H9 (cell line): ENCODE measurements at regions not wholly inside any gene's neighbourhood (a gene's known extent, or its start where the extent isn't known, plus 50 kb on each side); places are given as distances from the start of the nearest gene placed in this dataset.

Experiments used
- DNase-seq: peaks from one replicate; pipeline ENCODE4 v3.0.0-alpha.2; 2017
- H2AFZ ChIP-seq: one replicate; pipeline ENCODE4 v1.6.1; 2013; ENCODE audit warnings: mild to moderate bottlenecking, low read length, control low read depth, moderate library complexity
- H2AK5ac ChIP-seq: 2 replicates; pipeline ENCODE4 v1.6.1; 2013; ENCODE audit warnings: low read length, control low read depth, mixed read lengths; ENCODE audit not compliant: insufficient read length
- H2BK120ac ChIP-seq: one replicate; pipeline ENCODE4 v1.6.1; 2013; ENCODE audit warnings: low read depth, mild to moderate bottlenecking, low read length, control low read depth, inconsistent platforms; ENCODE audit not compliant: poor library complexity, severe bottlenecking
- H2BK12ac ChIP-seq: 2 replicates; pipeline ENCODE4 v1.6.1; 2013; ENCODE audit warnings: low read length, control low read depth, mixed read lengths, low read depth; ENCODE audit not compliant: insufficient read length
- H2BK15ac ChIP-seq: 2 replicates; pipeline ENCODE4 v1.6.1; 2013; ENCODE audit warnings: low read depth, low read length, control low read depth
- H2BK20ac ChIP-seq: one replicate; pipeline ENCODE4 v1.6.1; 2013; ENCODE audit warnings: low read depth, mild to moderate bottlenecking, low read length, control low read depth, inconsistent platforms; ENCODE audit not compliant: poor library complexity, severe bottlenecking
- H2BK5ac ChIP-seq: 2 replicates; pipeline ENCODE4 v1.6.1; 2013; ENCODE audit warnings: low read length, control low read depth, mixed read lengths; ENCODE audit not compliant: insufficient read length
- H3K14ac ChIP-seq: 2 replicates; pipeline ENCODE4 v1.6.1; 2013; ENCODE audit warnings: low read length, control low read depth; ENCODE audit not compliant: insufficient read depth
- H3K18ac ChIP-seq: 2 replicates; pipeline ENCODE4 v1.6.1; 2013; ENCODE audit warnings: low read depth, mild to moderate bottlenecking, mixed read lengths, low read length, control low read depth; ENCODE audit not compliant: insufficient read length
- H3K23ac ChIP-seq: 2 replicates; pipeline ENCODE4 v1.6.1; 2013; ENCODE audit warnings: low read length, control low read depth, mixed read lengths, low read depth; ENCODE audit not compliant: insufficient read length
- H3K23me2 ChIP-seq: 2 replicates; pipeline ENCODE4 v1.6.1; 2013; ENCODE audit warnings: low read depth, mild to moderate bottlenecking, mixed read lengths, low read length, control low read depth; ENCODE audit not compliant: insufficient read length, poor library complexity, severe bottlenecking
- H3K27ac ChIP-seq: 2 replicates; pipeline ENCODE4 v1.5.1; 2013; ENCODE audit warnings: low read length, control low read depth, mixed read lengths, low read depth; ENCODE audit not compliant: insufficient read length
- H3K27me3 ChIP-seq: 2 replicates; pipeline ENCODE4 v1.6.1; 2013; ENCODE audit warnings: low read length, control low read depth, inconsistent platforms; ENCODE audit not compliant: insufficient read depth
- H3K4ac ChIP-seq: 2 replicates; pipeline ENCODE4 v1.6.1; 2013; ENCODE audit warnings: low read depth, mild to moderate bottlenecking, control low read depth, inconsistent platforms, low read length, moderate library complexity
- H3K4me1 ChIP-seq: 2 replicates; pipeline ENCODE4 v1.6.1; 2013; ENCODE audit warnings: low read length, control low read depth, inconsistent platforms; ENCODE audit not compliant: insufficient read depth
- H3K4me2 ChIP-seq: 2 replicates; pipeline ENCODE4 v1.6.1; 2013; ENCODE audit warnings: low read length, control low read depth, mixed read lengths; ENCODE audit not compliant: insufficient read length, insufficient read depth
- H3K56ac ChIP-seq: 2 replicates; pipeline ENCODE4 v1.6.1; 2013; ENCODE audit warnings: low read depth, mild to moderate bottlenecking, mixed read lengths, low read length, control low read depth; ENCODE audit not compliant: insufficient read length
- H3K79me1 ChIP-seq: 2 replicates; pipeline ENCODE4 v1.6.1; 2013; ENCODE audit warnings: low read depth, mild to moderate bottlenecking, moderate library complexity, low read length, control low read depth, inconsistent platforms; ENCODE audit not compliant: insufficient read depth, poor library complexity, severe bottlenecking
- H3K79me2 ChIP-seq: 2 replicates; pipeline ENCODE4 v1.6.1; 2013; ENCODE audit warnings: low read length, control low read depth, inconsistent platforms; ENCODE audit not compliant: insufficient read depth
- H3K9ac ChIP-seq: 2 replicates; pipeline ENCODE4 v1.6.1; 2013; ENCODE audit warnings: low read length, control low read depth, mixed read lengths; ENCODE audit not compliant: insufficient read length; ENCODE audit errors: extremely low read depth
- H3K9me3 ChIP-seq: one replicate; pipeline ENCODE4 v1.6.1; 2013; ENCODE audit warnings: low read depth, low read length, inconsistent platforms; ENCODE audit not compliant: control insufficient read depth
- H3T11ph ChIP-seq: one replicate; pipeline ENCODE4 v1.6.1; 2013; ENCODE audit warnings: mild to moderate bottlenecking, low read length, control low read depth, inconsistent platforms
- H4K20me1 ChIP-seq: one replicate; pipeline ENCODE4 v1.6.1; 2013; ENCODE audit not compliant: control insufficient read depth, insufficient read length, insufficient read depth
- H4K5ac ChIP-seq: 2 replicates; pipeline ENCODE4 v1.6.1; 2013; ENCODE audit warnings: low read depth, mild to moderate bottlenecking, mixed read lengths, low read length, control low read depth; ENCODE audit not compliant: insufficient read length
- H4K8ac ChIP-seq: replicated peaks from 2 replicates; pipeline ENCODE4 v1.6.1; 2013; ENCODE audit warnings: low read length, control low read depth, mixed read lengths, low read depth; ENCODE audit not compliant: insufficient read length
- H4K91ac ChIP-seq: 2 replicates; pipeline ENCODE4 v1.6.1; 2013; ENCODE audit warnings: low read depth, mild to moderate bottlenecking, moderate library complexity, mixed read lengths, low read length, control low read depth; ENCODE audit not compliant: insufficient read length
- H3K27ac Mint-ChIP-seq, 3 experiments: 2 replicates in 2 of 3; 3 replicates in 1 of 3; pipeline ENCODE4 v1.8.0; 2020 to 2021; ENCODE audit warnings: mixed read lengths in 3 of 3, mild to moderate bottlenecking in 1 of 3, moderate library complexity in 1 of 3
- H3K27me3 Mint-ChIP-seq: 2 replicates; pipeline ENCODE4 v1.8.0; 2021; ENCODE audit warnings: low read depth, mild to moderate bottlenecking, moderate library complexity, mixed read lengths
- H3K36me3 Mint-ChIP-seq, 3 experiments: 2 replicates in 2 of 3; 3 replicates in 1 of 3; pipeline ENCODE4 v1.8.0; 2020 to 2021; ENCODE audit warnings: low read depth in 3 of 3, mixed read lengths in 3 of 3; ENCODE audit not compliant: insufficient read depth in 1 of 3
- H3K4me1 Mint-ChIP-seq, 2 experiments: 2 replicates each; pipeline ENCODE4 v1.8.0; 2020; ENCODE audit warnings: mixed read lengths in 2 of 2
- H3K4me3 Mint-ChIP-seq, 2 experiments: 2 replicates in 1 of 2; 3 replicates in 1 of 2; pipeline ENCODE4 v1.8.0; 2020 to 2021; ENCODE audit warnings: mild to moderate bottlenecking in 2 of 2, mixed read lengths in 2 of 2, moderate library complexity in 1 of 2
- H3K9me3 Mint-ChIP-seq, 2 experiments: 2 replicates in 1 of 2; 3 replicates in 1 of 2; pipeline ENCODE4 v1.8.0; 2020; ENCODE audit warnings: mild to moderate bottlenecking in 2 of 2, mixed read lengths in 2 of 2, moderate library complexity in 1 of 2
- CTCF ChIP-seq: fragments of 200-600 bp; sonication (generic); conservative IDR thresholded peaks from 3 replicates; pipeline ENCODE4 v1.8.0; 2021; ENCODE audit warnings: antibody characterized with exemption, mild to moderate bottlenecking
- WGBS: extraction: QIAGEN DNeasy Blood & Tissue Kit; methylation state at CpG from one replicate; pipeline ENCODE4 v1.1.7; 2013; ENCODE audit warnings: missing lambda C conversion rate, low lambda C conversion rate, mixed read lengths; ENCODE audit not compliant: insufficient read length; ENCODE audit errors: extremely low coverage; 5-methylcytosine and 5-hydroxymethylcytosine counted together

- Mint-ChIP-seq H3K4me3 (no peak overlapping the region), H3K27me3 (no peaks in the 10 kb centered on the region), H3K4me1 (peaks cover 0 to 3% of the 10 kb centered on the region in 2 experiments; a peak in 1 of 4 replicates), H3K9me3 (no peaks in the 10 kb centered on the region), H3K27ac (0 out of 7 replicates have a peak overlapping the region, but pooled peaks of 1 of the 3 experiments have one; percentile 50), H3K36me3 (no peaks in the 10 kb centered on the region; a peak in 2 of 7 replicates)
- Histone ChIP-seq H2BK15ac (no peak overlapping the region), H3K9ac (no peak overlapping the region), H2BK120ac (no peak overlapping the region), H2BK5ac (no peak overlapping the region), H2AFZ (no peak overlapping the region), H2BK12ac (no peak overlapping the region), H4K5ac (no peak overlapping the region), H2AK5ac (no peak overlapping the region), H3K18ac (no peak overlapping the region), H3K56ac (no peak overlapping the region), H3K79me1 (no peaks in the 10 kb centered on the region), H3K23me2 (no peaks in the 10 kb centered on the region), H3K4me2 (no peak overlapping the region), H3K14ac (no peak overlapping the region), H3K79me2 (no peaks in the 10 kb centered on the region), H2BK20ac (no peak overlapping the region), H3K27ac (no peak overlapping the region), H4K8ac (no peak overlapping the region), H3T11ph (no peak overlapping the region), H4K91ac (no peak overlapping the region), H3K27me3 (no peaks in the 10 kb centered on the region), H3K4me1 (0 out of 2 replicates have a peak, but pooled peaks cover under 1% of the 10 kb centered on the region), H3K4ac (no peak overlapping the region), H3K23ac (no peak overlapping the region), H4K20me1 (no peaks in the 10 kb centered on the region), H3K9me3 (no peaks in the 10 kb centered on the region)
- DNase-seq: no peak
- TF ChIP-seq CTCF: no peak
- WGBS: no CpG with 5 or more reads among the region's 8 CpGs
Observed at GRCh38 chr4:179017581-179017980, 1575.3 kb upstream of the AGA start.
